ENCODE measurements at regions not wholly inside any gene's neighbourhood (a gene's known extent, or its start where the extent isn't known, plus 50 kb on each side); places are given as distances from the start of the nearest gene placed in this dataset.
"Not testable (repeated sequence)": the region's sequence is repeated elsewhere in the genome, so short reads cannot be mapped to it uniquely, and the experiment has no call there.

DNA sequence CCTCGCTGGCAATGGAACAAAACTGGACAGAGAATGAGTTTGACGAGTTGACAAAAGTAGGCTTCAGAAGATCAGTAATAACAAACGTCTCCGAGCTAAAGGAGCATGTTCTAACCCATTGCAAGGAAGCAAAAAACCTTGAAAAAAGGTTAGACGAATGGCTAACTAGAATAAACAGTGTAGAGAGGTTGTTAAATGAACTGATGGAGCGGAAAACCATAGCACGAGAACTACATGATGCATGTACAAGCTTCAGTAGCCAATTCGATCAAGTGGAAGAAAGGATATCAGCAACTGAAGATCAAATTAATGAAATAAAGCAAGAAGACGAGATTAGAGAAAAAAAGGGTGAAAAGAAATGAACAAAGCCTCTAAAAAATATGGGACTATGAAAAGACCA lies 424.0 kb upstream of the DDI1 start:
- H3K27ac ChIP-seq (ENCODE audit: low read depth, low read length), result not testable (repeated sequence)
- WGBS, 3 donors, result 89 to 94% (median 91%) methylated on average over 9 of the region's 9 CpGs

DNA sequence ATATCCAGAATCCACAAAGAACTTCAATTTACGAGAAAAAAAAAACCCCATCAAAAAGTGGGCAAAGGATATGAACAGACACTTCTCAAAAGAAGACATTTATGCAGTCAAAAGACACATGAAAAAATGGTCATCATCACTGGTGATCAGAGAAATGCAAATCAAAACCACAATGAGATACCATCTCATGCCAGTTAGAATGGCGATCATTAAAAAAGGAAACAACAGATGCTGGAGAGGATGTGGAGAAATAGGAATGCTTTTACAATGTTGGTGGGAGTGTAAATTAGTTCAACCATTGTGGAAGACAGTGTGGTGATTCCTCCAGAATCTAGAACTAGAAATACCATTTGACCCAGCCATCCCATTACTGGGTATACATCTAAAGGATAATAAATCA lies 419.9 kb upstream of the DDI1 start:
- WGBS, 3 donors, result 76 to 82% (median 81%) methylated on average over 2 of the region's 2 CpGs
- H3K27ac ChIP-seq (ENCODE audit: low read depth, low read length), result not testable (repeated sequence)

- H3K27ac ChIP-seq (ENCODE audit: low read depth, low read length), result no peak overlapping the region
- 82 to 89% (median 82%) methylated on average over 3 of the region's 3 CpGs for WGBS, 3 donors
These were observed 417.9 kb upstream of the DDI1 start for GRCh38 chr11:103618528-103618927.

DNA sequence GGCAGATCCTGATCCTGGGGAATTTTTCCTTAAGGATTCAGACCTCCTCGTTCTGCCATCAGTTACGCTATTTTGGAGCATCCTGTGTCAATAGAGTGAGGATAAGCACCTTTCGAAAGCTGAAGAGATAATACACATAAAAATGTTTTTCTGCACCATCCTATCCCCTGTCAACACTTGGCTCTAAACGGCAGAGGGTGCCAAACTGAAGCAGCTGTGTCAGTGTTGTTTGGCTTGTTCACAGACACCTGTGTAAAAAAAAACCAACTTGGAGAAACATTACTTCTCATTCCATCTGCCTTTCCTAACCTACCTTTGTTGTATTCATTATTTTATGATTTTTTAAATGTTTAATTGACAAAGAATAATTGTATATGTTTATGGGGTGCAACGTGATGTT lies 417.0 kb upstream of the DDI1 start:
- 48 to 59% (median 56%) methylated on average over 5 of the region's 5 CpGs for WGBS, 3 donors
- H3K27ac ChIP-seq (ENCODE audit: low read depth, low read length), result no peak overlapping the region

DNA sequence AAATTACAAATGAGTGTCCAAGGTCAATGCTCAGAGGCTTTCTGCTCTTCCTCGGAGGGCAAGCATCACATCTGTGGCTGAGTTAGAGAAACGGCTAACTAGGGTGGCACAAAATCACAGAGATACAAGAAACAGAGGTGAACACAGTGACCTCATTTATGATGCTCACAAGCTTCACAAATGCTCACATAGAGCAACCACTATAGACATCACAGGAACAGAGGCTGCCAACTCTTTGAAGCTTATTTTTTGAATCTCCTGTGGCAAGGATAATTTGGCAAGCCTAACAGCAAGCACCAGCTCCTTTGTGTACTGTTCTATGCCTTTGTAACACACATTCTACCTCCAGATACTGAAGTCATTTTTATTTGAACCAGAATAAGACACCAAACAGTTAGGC lies 416.5 kb upstream of the DDI1 start:
- 40 to 60% (median 50%) methylated on average over 2 of the region's 2 CpGs for WGBS, 3 donors
- no peak overlapping the region for H3K27ac ChIP-seq (ENCODE audit: low read depth, low read length)

DNA sequence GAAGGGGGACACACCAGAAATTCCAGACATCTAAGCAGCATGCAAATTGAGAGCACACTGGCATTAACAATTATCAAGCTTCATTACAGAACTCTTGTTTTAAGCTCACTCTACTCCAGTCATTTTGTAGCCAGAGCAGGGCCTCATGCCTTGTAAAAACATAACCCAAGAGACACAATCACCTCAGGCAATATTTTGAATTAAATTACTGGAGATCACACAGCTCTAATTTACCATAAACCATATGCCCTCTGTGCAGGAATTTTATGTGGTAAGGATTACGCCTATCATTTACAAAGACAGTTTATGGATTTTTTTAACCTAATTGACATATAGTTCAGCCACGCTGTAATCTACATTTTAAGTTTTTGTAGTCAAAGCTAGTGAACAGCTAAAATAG lies 414.1 kb upstream of the DDI1 start:
- no peak overlapping the region for H3K27ac ChIP-seq (ENCODE audit: low read depth, low read length)
- 88 to 91% (median 90%) methylated on average over 2 of the region's 2 CpGs for WGBS, 3 donors

DNA sequence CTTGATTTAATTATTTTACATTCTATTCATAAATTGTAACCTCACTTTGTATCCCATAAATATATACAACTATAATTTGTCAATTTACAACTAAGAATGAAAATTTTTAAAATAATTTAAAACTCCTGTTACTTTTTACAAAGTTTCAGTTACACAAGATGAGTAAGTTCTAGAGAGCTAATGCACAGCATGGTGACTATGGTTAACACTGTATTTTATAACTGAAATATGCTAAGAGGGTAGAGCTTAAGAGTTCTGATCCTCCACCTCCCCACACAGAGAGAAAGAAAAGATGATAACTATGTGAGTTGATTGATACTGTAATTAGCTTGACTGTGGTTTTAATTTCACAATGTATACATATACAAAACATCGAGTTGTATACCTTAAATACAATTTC lies 412.5 kb upstream of the DDI1 start:
- no peak overlapping the region for H3K27ac ChIP-seq (ENCODE audit: low read depth, low read length)
- 70 to 80% (median 78%) methylated on average over 1 of the region's 1 CpG for WGBS, 3 donors

DNA sequence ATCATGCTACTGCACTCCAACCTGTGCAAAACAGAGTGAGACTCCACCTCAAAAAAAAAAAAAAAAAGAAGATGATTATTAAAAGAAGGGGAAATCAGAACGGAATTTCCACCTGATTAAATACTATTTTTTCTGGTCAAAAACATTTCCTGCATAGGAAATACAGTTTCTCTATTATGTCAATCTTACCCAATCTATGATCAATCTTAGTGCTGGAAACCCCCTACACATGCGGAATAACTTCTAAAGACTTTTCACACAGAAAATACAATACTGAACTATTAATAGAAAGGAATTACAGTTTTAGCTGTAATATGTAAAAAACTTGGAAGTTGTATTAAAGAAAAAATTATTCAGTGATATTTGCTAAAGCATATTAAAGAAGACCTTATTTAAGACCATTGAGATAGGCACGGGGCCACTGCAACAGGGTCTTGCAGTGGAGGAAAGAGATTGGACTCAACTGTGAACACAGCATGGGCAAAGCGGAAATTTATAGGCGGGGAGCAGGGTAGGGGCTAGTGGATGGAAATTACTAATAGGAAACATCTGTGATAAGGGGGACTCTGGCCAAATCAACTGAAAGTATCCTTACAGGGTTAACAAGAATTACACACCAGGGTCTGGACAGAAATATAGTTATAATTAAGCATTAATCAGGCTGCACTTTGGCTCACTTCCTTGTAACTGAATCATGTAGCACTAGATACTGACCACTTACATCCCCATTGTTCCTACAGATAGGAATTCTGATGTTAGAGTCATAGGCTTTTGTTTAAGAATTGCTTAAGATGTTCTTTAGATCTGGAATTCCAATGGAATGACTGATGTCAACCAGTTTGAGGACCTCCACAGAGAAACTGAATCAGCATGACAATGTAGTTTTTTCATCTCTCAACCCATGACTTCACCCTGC lies 411.5 kb upstream of the DDI1 start:
- 62 to 71% (median 67%) methylated on average over 5 of the region's 5 CpGs for WGBS, 3 donors
- no peak overlapping the region for H3K27ac ChIP-seq (ENCODE audit: low read depth, low read length)

GRCh38 chr11:103625624-103625965 lies 410.8 kb upstream of the DDI1 start:
- H3K27ac ChIP-seq (ENCODE audit: low read depth, low read length), result no peak overlapping the region
- 0 to 46% (median 2%) methylated on average over 1 of the region's 1 CpG for WGBS, 3 donors

- H3K27ac ChIP-seq (ENCODE audit: low read depth, low read length), result no peak overlapping the region
- 66 to 83% (median 77%) methylated on average over 4 of the region's 4 CpGs for WGBS, 3 donors
These were observed 408.3 kb upstream of the DDI1 start for GRCh38 chr11:103628121-103628520.

DNA sequence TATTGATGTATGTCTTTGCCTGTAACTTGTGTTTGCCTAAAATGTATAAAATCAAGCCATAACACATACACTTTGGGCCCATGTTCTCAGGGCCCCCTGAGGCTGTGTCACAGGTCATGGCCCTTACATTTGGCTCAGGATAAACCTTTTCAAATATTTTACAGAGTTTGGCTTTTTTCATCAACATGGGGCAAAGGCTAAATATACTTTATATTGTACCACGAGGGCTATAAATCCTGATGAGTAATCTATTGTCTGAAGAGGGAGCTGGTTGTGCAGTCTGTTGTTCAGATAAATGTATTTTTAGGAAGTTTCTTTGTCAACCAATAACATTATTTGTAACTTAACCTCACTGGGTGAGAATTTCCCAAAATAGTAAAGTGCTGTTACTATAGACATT lies 404.6 kb upstream of the DDI1 start:
- 16 to 46% (median 26%) methylated on average over 1 of the region's 1 CpG for WGBS, 3 donors
- no peak overlapping the region for H3K27ac ChIP-seq (ENCODE audit: low read depth, low read length)

DNA sequence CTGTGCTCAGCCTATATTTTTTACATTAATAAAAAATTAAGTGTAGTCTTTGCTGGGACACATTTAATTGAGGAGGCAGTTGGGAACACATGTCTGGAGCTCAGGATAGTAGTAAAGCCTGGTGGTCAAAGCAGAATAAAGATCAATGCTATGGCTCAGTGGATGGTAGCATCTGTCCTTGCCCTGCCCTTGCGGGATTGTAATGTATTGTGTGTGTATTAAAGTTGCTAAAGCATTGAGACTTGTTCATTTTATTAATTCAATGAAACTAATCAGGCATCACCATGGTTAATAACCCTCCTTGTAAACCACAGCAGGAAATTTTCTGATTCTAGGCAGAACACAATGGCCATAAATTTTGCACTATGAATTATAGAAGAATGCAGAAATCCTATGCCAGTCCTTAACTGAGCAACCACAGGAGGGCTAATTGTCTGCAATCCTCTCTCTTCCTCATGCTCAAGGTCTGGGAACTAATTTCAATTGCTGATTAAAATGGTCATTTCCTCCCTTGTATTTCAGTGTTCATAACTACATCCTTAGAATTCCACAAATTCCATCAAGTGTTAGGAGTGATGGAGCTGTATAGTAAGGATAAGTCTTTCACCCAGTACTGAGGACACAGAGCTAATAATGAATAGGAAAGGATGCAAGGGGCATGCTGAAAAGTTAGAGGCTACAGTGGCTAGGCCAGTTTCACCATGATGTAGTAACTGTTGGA lies 403.2 kb upstream of the DDI1 start:
- WGBS, 3 donors, result 81 to 91% (median 87%) methylated on average over 1 of the region's 1 CpG
- H3K27ac ChIP-seq (ENCODE audit: low read depth, low read length), result no peak overlapping the region

GRCh38 chr11:103633819-103634590 lies 402.4 kb upstream of the DDI1 start:
- H3K27ac ChIP-seq (ENCODE audit: low read depth, low read length), result no peak overlapping the region
- 69 to 81% (median 72%) methylated on average over 3 of the region's 3 CpGs for WGBS, 3 donors

GRCh38 chr11:103636232-103636631 lies 400.2 kb upstream of the DDI1 start:
- no peak overlapping the region for H3K27ac ChIP-seq (ENCODE audit: low read depth, low read length)
- WGBS, 3 donors, result 64 to 80% (median 73%) methylated on average over 6 of the region's 6 CpGs

- WGBS, 3 donors, result 79 to 81% (median 81%) methylated on average over 2 of the region's 2 CpGs
These were observed 399.1 kb upstream of the DDI1 start for GRCh38 chr11:103637295-103637694.

DNA sequence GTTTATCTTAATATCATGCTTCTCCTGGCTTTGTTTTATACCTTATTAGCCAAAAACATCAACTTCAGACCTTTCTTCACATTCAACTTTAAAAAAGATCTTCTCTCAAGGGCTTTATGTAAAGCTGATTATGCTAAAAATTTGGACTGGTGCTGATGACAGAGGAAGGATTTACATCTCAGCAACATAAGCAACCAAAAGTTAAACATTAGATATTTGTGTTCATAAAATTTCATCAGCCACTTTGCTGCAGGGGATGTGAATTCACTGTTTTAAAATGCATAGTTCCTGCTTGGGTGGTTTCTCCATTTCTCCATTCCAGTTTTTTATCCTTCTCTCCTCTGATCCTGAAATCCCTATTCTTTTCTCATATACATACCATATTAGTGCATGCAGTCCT lies 398.6 kb upstream of the DDI1 start:
- no peak overlapping the region for H3K27ac ChIP-seq (ENCODE audit: low read depth, low read length)

More at GRCh38 chr11:103637295-103637694, 399.1 kb upstream of the DDI1 start:
- no peak overlapping the region for H3K27ac ChIP-seq (ENCODE audit: low read depth, low read length)

DNA sequence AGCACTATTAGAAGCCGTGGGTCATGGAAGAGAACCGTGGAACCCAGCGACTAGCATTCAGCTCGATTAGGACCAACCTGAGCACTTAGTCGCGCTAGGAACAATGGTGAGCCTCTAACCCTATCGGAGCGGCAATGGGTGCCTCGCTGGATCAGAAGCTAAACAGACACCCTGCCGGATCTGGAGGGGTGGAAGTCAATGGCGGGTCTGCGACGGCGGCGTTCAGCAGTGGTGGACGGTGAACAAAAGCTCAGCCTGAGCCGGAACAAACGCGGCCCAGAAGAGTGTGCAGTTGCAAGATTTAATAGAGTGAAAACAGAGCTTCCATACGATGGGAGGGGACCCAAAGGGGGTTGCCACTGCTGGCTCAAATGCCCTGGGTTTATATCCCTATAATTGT lies 391.8 kb upstream of the DDI1 start:
- H3K27ac ChIP-seq (ENCODE audit: low read depth, low read length), result no peak overlapping the region
- 90 to 94% (median 92%) methylated on average over 20 of the region's 20 CpGs for WGBS, 3 donors

DNA sequence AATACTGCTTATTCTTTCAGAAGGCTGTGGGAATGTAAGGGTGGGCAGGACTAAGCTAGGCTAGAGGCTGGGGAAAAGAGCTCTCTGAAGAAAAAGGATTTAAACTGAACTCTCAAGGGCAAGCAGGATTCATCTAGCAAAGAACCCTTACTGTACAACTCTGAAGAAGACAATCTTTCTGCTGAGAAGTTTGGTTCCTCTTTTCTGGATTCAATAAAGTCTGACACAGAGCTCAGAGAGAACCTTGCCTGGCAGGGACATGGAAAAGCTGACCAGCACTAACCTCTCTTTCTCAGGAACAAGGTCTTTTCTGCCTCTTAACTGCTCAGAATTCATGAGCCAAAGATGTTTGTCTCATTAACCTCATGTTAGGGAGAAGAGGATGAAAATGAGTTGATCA lies 388.4 kb upstream of the DDI1 start:
- no peak overlapping the region for H3K27ac ChIP-seq (ENCODE audit: low read depth, low read length)

DNA sequence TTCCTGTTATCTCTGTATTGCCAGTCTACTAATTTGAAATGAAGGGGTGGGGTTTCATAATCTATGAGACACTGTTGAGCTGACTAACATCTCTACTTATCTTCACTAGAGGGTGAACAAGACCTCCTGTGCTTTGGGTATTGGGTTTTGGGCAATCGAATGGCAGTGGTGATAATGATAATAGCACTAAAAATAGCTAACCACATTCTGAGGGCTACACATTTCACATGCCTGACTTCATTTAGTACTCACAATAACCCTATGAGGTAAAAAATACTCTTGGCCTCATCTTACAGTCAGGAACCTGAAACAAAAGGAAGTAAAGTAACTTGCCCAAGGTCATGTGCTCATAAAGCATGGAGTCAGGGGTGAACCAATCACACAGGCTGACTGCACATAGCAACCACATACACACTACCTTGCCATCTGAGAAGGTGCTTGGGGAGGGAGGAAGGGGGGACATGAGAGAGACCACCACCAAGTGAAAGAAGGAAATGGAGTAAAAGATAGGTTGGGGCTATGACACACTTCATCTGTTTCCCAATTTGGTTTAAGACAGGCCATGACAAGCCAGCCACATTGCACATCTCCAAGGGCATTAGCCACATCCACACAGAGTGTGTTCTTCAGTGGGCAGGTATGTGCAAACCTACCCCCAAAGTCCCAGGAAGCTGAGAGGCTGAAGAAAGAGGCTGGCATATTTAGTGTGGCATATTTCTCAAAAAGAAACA lies 387.6 kb upstream of the DDI1 start:
- no peak overlapping the region for H3K27ac ChIP-seq (ENCODE audit: low read depth, low read length)
- WGBS, 3 donors, result 64 to 88% (median 77%) methylated on average over 1 of the region's 1 CpG

Measured in adipose tissue (tissue), 3 donors.